Skin of body (tissue), 1 donor: ENCODE measurements at regions not wholly inside any gene's neighbourhood (a gene's known extent, or its start where the extent isn't known, plus 50 kb on each side); places are given as distances from the start of the nearest gene placed in this dataset.
"Not testable (repeated sequence)": the region's sequence is repeated elsewhere in the genome, so short reads cannot be mapped to it uniquely, and the experiment has no call there.

Experiments
- DNase-seq: peaks from one replicate; lab custom pipeline; 2025; lab: John Stamatoyannopoulos, UW

GRCh38 chr5:173430394-173430793, 102.2 kb upstream of the STC2 start:
- no peak for DNase-seq

- no peak for DNase-seq
Measured at GRCh38 chr5:173429489-173430150, 101.4 kb upstream of the STC2 start.

- no peak for DNase-seq
Measured at GRCh38 chr5:173423452-173424117, 95.4 kb upstream of the STC2 start.

GRCh38 chr5:173420108-173420507, 91.9 kb upstream of the STC2 start:
- no peak for DNase-seq

- no peak for DNase-seq
Measured at GRCh38 chr5:173413471-173413982, 85.3 kb upstream of the STC2 start.

- DNase-seq: no peak
Measured at GRCh38 chr5:173412566-173412965, 84.4 kb upstream of the STC2 start.

- no peak for DNase-seq
Measured at GRCh38 chr5:173411791-173412555, 83.8 kb upstream of the STC2 start.

GRCh38 chr5:173410459-173411233, 82.4 kb upstream of the STC2 start:
- DNase-seq: no peak

GRCh38 chr5:173408946-173409345, 80.7 kb upstream of the STC2 start:
- DNase-seq: no peak

GRCh38 chr5:173399851-173400250, 71.6 kb upstream of the STC2 start:
- DNase-seq: no peak

- DNase-seq: no peak
Measured at GRCh38 chr5:173397516-173397915, 69.3 kb upstream of the STC2 start.

GRCh38 chr5:173396311-173396993, 68.2 kb upstream of the STC2 start:
- DNase-seq: no peak

GRCh38 chr5:173395933-173396308, 67.7 kb upstream of the STC2 start:
- DNase-seq: no peak

GRCh38 chr5:173395257-173395932, 67.2 kb upstream of the STC2 start:
- no peak for DNase-seq

GRCh38 chr5:173394701-173395100, 66.5 kb upstream of the STC2 start:
- DNase-seq: no peak

- DNase-seq: no peak
Measured at GRCh38 chr5:173392172-173392571, 64.0 kb upstream of the STC2 start.

- DNase-seq: no peak
Measured at GRCh38 chr5:173391031-173391430, 62.8 kb upstream of the STC2 start.

GRCh38 chr5:173387293-173387692, 59.1 kb upstream of the STC2 start:
- DNase-seq: not testable (repeated sequence)

- DNase-seq: no peak
Measured at GRCh38 chr5:173385832-173386360, 57.7 kb upstream of the STC2 start.

- no peak for DNase-seq
Measured at GRCh38 chr5:173383711-173384110, 55.5 kb upstream of the STC2 start.
